Renal cortical epithelial cell (primary cell): ENCODE measurements at regions not wholly inside any gene's neighbourhood (a gene's known extent, or its start where the extent isn't known, plus 50 kb on each side); places are given as distances from the start of the nearest gene placed in this dataset.

ENCODE experiments used
- DNase-seq: peaks from one replicate; pipeline ENCODE4 v3.0.0-alpha.2; 2011; ENCODE audit warnings: low read depth

GRCh38 chr14:34931206-34931605 is 51.6 kb upstream of the SRP54 start:
- DNase-seq, result peak; percentile 35

GRCh38 chr14:34930591-34931091 is 52.2 kb upstream of the SRP54 start:
- no peak for DNase-seq

GRCh38 chr14:34926552-34926951 is 51.4 kb upstream of the BAZ1A start:
- no peak for DNase-seq
